ENCODE measurements at regions not wholly inside any gene's neighbourhood (a gene's known extent, or its start where the extent isn't known, plus 50 kb on each side); places are given as distances from the start of the nearest gene placed in this dataset.

DNA sequence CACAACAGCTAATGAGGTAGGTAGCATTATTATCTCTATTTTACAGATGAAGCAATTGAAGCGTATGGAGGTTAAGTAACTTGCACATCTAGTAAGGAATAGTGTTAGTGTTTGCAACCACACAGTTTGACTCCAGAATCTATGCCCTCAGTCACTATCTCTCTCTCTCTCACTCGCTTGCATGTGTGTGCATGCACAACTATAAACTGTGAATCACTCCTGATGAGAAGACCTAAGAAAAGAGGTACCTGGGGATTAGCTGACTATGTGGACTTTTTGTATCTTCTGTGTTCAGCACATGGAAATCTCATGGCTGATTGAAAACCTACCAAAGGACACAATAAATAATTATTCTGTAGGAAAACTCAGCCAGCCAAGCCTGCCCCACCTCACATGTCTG, 295.5 kb downstream of the BRINP2 start:
- H2AFZ ChIP-seq (ENCODE audit: low read length), result no peak overlapping the region
- H4K8ac ChIP-seq (ENCODE audit: low read depth, low read length), result no peak overlapping the region
- H2BK15ac ChIP-seq (ENCODE audit: low read length), result no peak overlapping the region
- H3K9ac ChIP-seq (ENCODE audit: low read depth, low read length, poor library complexity), result no peak overlapping the region
- H3K4ac ChIP-seq (ENCODE audit: low read length), result no peak overlapping the region
- no peaks in the 10 kb centered on the region for H3K36me3 ChIP-seq (replicated peaks in 1 of 2; ENCODE audit: control insufficient read depth in 2 of 2, insufficient read depth in 2 of 2, low read length in 2 of 2)
- no peaks in the 10 kb centered on the region for H3K79me1 ChIP-seq (ENCODE audit: low read depth, low read length)
- H3K23ac ChIP-seq (ENCODE audit: low read depth, low read length, poor library complexity), result no peak overlapping the region
- H2BK5ac ChIP-seq (ENCODE audit: low read length), result no peak overlapping the region
- no peaks in the 10 kb centered on the region for H3K27me3 ChIP-seq (ENCODE audit: control insufficient read depth in 3 of 3, insufficient read depth in 3 of 3, low read depth in 1 of 3, low read length in 3 of 3)
- H2AK5ac ChIP-seq (ENCODE audit: low read depth, low read length), result no peak overlapping the region
- peaks cover 0 to 2% of the 10 kb centered on the region in 2 donors for H3K4me1 ChIP-seq (ENCODE audit: control insufficient read depth in 2 of 2, insufficient read depth in 1 of 2, low read depth in 1 of 2, low read length in 2 of 2)
- no CpG with 5 or more reads among the region's 2 CpGs for WGBS, 2 donors (ENCODE audit: extremely low coverage in 2 of 2, insufficient read length in 2 of 2, insufficient replicate concordance in 1 of 2)
- no peak overlapping the region for H3K27ac ChIP-seq (replicated peaks; ENCODE audit: low read length)
- no peak overlapping the region for H4K91ac ChIP-seq (ENCODE audit: low read depth, low read length, poor library complexity)
- H2BK12ac ChIP-seq (ENCODE audit: low read length), result no peak overlapping the region
- no peak for DNase-seq (ENCODE audit: low spot score)
- H3K4me3 ChIP-seq (ENCODE audit: low read length in 2 of 2), result no peak overlapping the region
- H2BK120ac ChIP-seq (ENCODE audit: low read depth, low read length), result no peak overlapping the region
- no peak overlapping the region for H3K18ac ChIP-seq (ENCODE audit: low read length)
- H3K4me2 ChIP-seq (ENCODE audit: insufficient read depth, low read length, poor library complexity, severe bottlenecking), result no peak overlapping the region
- no peaks in the 10 kb centered on the region for H3K9me3 ChIP-seq (replicated peaks in 1 of 2; ENCODE audit: control insufficient read depth in 2 of 2, insufficient read depth in 1 of 2, low read depth in 1 of 2, low read length in 2 of 2)
- H3K14ac ChIP-seq (ENCODE audit: low read length), result no peak overlapping the region

GRCh38 chr1:177464686-177465085, 293.9 kb downstream of the BRINP2 start:
- no peak overlapping the region for H3K14ac ChIP-seq (ENCODE audit: low read length)
- no peak for DNase-seq (ENCODE audit: low spot score)
- no peaks in the 10 kb centered on the region for H3K9me3 ChIP-seq (replicated peaks in 1 of 2; ENCODE audit: control insufficient read depth in 2 of 2, insufficient read depth in 1 of 2, low read depth in 1 of 2, low read length in 2 of 2)
- H2BK5ac ChIP-seq (ENCODE audit: low read length), result no peak overlapping the region
- no peak overlapping the region for H2BK12ac ChIP-seq (ENCODE audit: low read length)
- no peak overlapping the region for H3K9ac ChIP-seq (ENCODE audit: low read depth, low read length, poor library complexity)
- H2BK120ac ChIP-seq (ENCODE audit: low read depth, low read length), result no peak overlapping the region
- no peak overlapping the region for H2BK15ac ChIP-seq (ENCODE audit: low read length)
- no peaks in the 10 kb centered on the region for H3K36me3 ChIP-seq (replicated peaks in 1 of 2; ENCODE audit: control insufficient read depth in 2 of 2, insufficient read depth in 2 of 2, low read length in 2 of 2)
- H3K4me1 ChIP-seq (ENCODE audit: control insufficient read depth in 2 of 2, insufficient read depth in 1 of 2, low read depth in 1 of 2, low read length in 2 of 2), result no peaks in the 10 kb centered on the region
- H3K4me2 ChIP-seq (ENCODE audit: insufficient read depth, low read length, poor library complexity, severe bottlenecking), result no peak overlapping the region
- no peak overlapping the region for H2AK5ac ChIP-seq (ENCODE audit: low read depth, low read length)
- no peak overlapping the region for H3K27ac ChIP-seq (replicated peaks; ENCODE audit: low read length)
- no peaks in the 10 kb centered on the region for H3K79me1 ChIP-seq (ENCODE audit: low read depth, low read length)
- H3K23ac ChIP-seq (ENCODE audit: low read depth, low read length, poor library complexity), result no peak overlapping the region
- H3K27me3 ChIP-seq (ENCODE audit: control insufficient read depth in 3 of 3, insufficient read depth in 3 of 3, low read depth in 1 of 3, low read length in 3 of 3), result no peaks in the 10 kb centered on the region
- WGBS, 2 donors (ENCODE audit: extremely low coverage in 2 of 2, insufficient read length in 2 of 2, insufficient replicate concordance in 1 of 2), result no CpG with 5 or more reads among the region's 2 CpGs
- no peak overlapping the region for H3K18ac ChIP-seq (ENCODE audit: low read length)
- no peak overlapping the region for H4K91ac ChIP-seq (ENCODE audit: low read depth, low read length, poor library complexity)
- no peak overlapping the region for H3K4ac ChIP-seq (ENCODE audit: low read length)
- no peak overlapping the region for H3K4me3 ChIP-seq (ENCODE audit: low read length in 2 of 2)
- H4K8ac ChIP-seq (ENCODE audit: low read depth, low read length), result no peak overlapping the region
- H2AFZ ChIP-seq (ENCODE audit: low read length), result no peak overlapping the region

DNA sequence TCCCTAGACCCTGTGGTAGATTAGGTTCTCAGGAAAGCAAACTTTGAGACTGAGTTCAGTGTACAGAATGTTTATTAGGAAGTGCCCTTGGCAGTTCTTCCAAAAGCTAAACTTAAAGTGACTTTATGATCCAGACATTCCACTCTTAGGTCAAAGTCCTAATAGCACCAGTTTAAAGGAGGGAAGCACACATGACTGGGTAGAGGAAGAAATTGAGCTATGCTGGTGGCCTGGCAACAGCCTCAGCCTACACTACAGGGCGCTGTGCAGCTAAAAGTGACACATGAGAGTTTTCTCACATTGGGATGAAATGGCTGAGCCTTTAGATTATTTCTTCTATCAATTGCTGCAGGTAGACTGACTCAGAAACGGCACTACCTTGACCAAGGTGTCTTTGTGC, 280.4 kb downstream of the BRINP2 start:
- H3K14ac ChIP-seq (ENCODE audit: low read length), result no peak overlapping the region
- H3K18ac ChIP-seq (ENCODE audit: low read length), result no peak overlapping the region
- H4K8ac ChIP-seq (ENCODE audit: low read depth, low read length), result no peak overlapping the region
- H3K9me3 ChIP-seq (replicated peaks in 1 of 2; ENCODE audit: control insufficient read depth in 2 of 2, insufficient read depth in 1 of 2, low read depth in 1 of 2, low read length in 2 of 2), result no peaks in the 10 kb centered on the region
- H3K27ac ChIP-seq (replicated peaks; ENCODE audit: low read length), result no peak overlapping the region
- H3K36me3 ChIP-seq (replicated peaks in 1 of 2; ENCODE audit: control insufficient read depth in 2 of 2, insufficient read depth in 2 of 2, low read length in 2 of 2), result no peaks in the 10 kb centered on the region
- no peaks in the 10 kb centered on the region for H3K27me3 ChIP-seq (ENCODE audit: control insufficient read depth in 3 of 3, insufficient read depth in 3 of 3, low read depth in 1 of 3, low read length in 3 of 3)
- H3K79me1 ChIP-seq (ENCODE audit: low read depth, low read length), result no peaks in the 10 kb centered on the region
- H2BK15ac ChIP-seq (ENCODE audit: low read length), result no peak overlapping the region
- H3K4me3 ChIP-seq (ENCODE audit: low read length in 2 of 2), result no peak overlapping the region
- H2AFZ ChIP-seq (ENCODE audit: low read length), result no peak overlapping the region
- no peak overlapping the region for H2BK12ac ChIP-seq (ENCODE audit: low read length)
- no peak overlapping the region for H4K91ac ChIP-seq (ENCODE audit: low read depth, low read length, poor library complexity)
- H2AK5ac ChIP-seq (ENCODE audit: low read depth, low read length), result no peak overlapping the region
- no peak overlapping the region for H3K23ac ChIP-seq (ENCODE audit: low read depth, low read length, poor library complexity)
- H3K4me2 ChIP-seq (ENCODE audit: insufficient read depth, low read length, poor library complexity, severe bottlenecking), result no peak overlapping the region
- no peak overlapping the region for H2BK120ac ChIP-seq (ENCODE audit: low read depth, low read length)
- H3K9ac ChIP-seq (ENCODE audit: low read depth, low read length, poor library complexity), result no peak overlapping the region
- DNase-seq (ENCODE audit: low spot score), result no peak
- H2BK5ac ChIP-seq (ENCODE audit: low read length), result no peak overlapping the region
- H3K4me1 ChIP-seq (ENCODE audit: control insufficient read depth in 2 of 2, insufficient read depth in 1 of 2, low read depth in 1 of 2, low read length in 2 of 2), result peaks cover 0 to 3% of the 10 kb centered on the region in 2 donors
- H3K4ac ChIP-seq (ENCODE audit: low read length), result no peak overlapping the region
- WGBS, 2 donors (ENCODE audit: extremely low coverage in 2 of 2, insufficient read length in 2 of 2, insufficient replicate concordance in 1 of 2), result no CpG with 5 or more reads among the region's 2 CpGs

GRCh38 chr1:177448652-177449357, 278.0 kb downstream of the BRINP2 start:
- no peak overlapping the region for H3K27ac ChIP-seq (replicated peaks; ENCODE audit: low read length)

More at GRCh38 chr1:177448652-177449357, 278.0 kb downstream of the BRINP2 start:
- Histone ChIP-seq H2BK12ac (ENCODE audit: low read length) (no peak overlapping the region), H3K9ac (ENCODE audit: low read depth, low read length, poor library complexity) (no peak overlapping the region), H2BK15ac (ENCODE audit: low read length) (no peak overlapping the region), H3K4me1 (ENCODE audit: control insufficient read depth in 2 of 2, insufficient read depth in 1 of 2, low read depth in 1 of 2, low read length in 2 of 2) (peaks cover 0 to 3% of the 10 kb centered on the region in 2 donors), H2BK5ac (ENCODE audit: low read length) (no peak overlapping the region), H2AK5ac (ENCODE audit: low read depth, low read length) (no peak overlapping the region), H3K27me3 (ENCODE audit: control insufficient read depth in 3 of 3, insufficient read depth in 3 of 3, low read depth in 1 of 3, low read length in 3 of 3) (no peaks in the 10 kb centered on the region), H3K79me1 (ENCODE audit: low read depth, low read length) (no peaks in the 10 kb centered on the region), H3K4me2 (ENCODE audit: insufficient read depth, low read length, poor library complexity, severe bottlenecking) (no peak overlapping the region), H3K4me3 (ENCODE audit: low read length in 2 of 2) (no peak overlapping the region), H4K8ac (ENCODE audit: low read depth, low read length) (no peak overlapping the region), H3K4ac (ENCODE audit: low read length) (no peak overlapping the region), H3K36me3 (replicated peaks in 1 of 2; ENCODE audit: control insufficient read depth in 2 of 2, insufficient read depth in 2 of 2, low read length in 2 of 2) (no peaks in the 10 kb centered on the region), H3K9me3 (replicated peaks in 1 of 2; ENCODE audit: control insufficient read depth in 2 of 2, insufficient read depth in 1 of 2, low read depth in 1 of 2, low read length in 2 of 2) (no peaks in the 10 kb centered on the region), H2AFZ (ENCODE audit: low read length) (no peak overlapping the region), H2BK120ac (ENCODE audit: low read depth, low read length) (no peak overlapping the region), H3K14ac (ENCODE audit: low read length) (no peak overlapping the region), H4K91ac (ENCODE audit: low read depth, low read length, poor library complexity) (no peak overlapping the region), H3K18ac (ENCODE audit: low read length) (no peak overlapping the region), H3K23ac (ENCODE audit: low read depth, low read length, poor library complexity) (no peak overlapping the region)
- DNase-seq (ENCODE audit: low spot score), result no peak
- WGBS, 2 donors (ENCODE audit: extremely low coverage in 2 of 2, insufficient read length in 2 of 2, insufficient replicate concordance in 1 of 2), result no CpG with 5 or more reads among the region's 5 CpGs

Measured in neuronal stem cell (in vitro differentiated cells).